OCI-LY7 (cell line): ENCODE measurements at regions not wholly inside any gene's neighbourhood (a gene's known extent, or its start where the extent isn't known, plus 50 kb on each side); places are given as distances from the start of the nearest gene placed in this dataset.

Experiments used
- BruUV-seq: library from RNA; stranded (reverse); fragments of 400-500 nt; replicated peaks from 2 replicates; lab custom pipeline; 2021; lab: Mats Ljungman, UMichigan
- CTCF ChIA-PET: fragments of 300-600 bp; sonication (Branson Sonifier 250); formaldehyde crosslinking; loops from one replicate; lab custom pipeline; 2022; ENCODE audit warnings: antibody characterized with exemption; ENCODE audit not compliant: unreplicated experiment; lab: Charles Lee
- POLR2A ChIA-PET: fragments of 300-600 bp; sonication (Branson Sonifier 250); formaldehyde crosslinking; loops from one replicate; lab custom pipeline; 2022; ENCODE audit warnings: antibody characterized with exemption; lab: Charles Lee
- DNase-seq: peaks from one replicate; pipeline ENCODE4 v3.0.0-alpha.2; 2015; ENCODE audit warnings: low spot score
- H2AFZ ChIP-seq: fragments of 200-600 bp; sonication (generic), shearing (Covaris generic); 2 replicates; pipeline ENCODE4 v1.6.1; 2014; ENCODE audit warnings: mild to moderate bottlenecking, antibody characterized with exemption, low read length, moderate library complexity
- H3K27ac ChIP-seq: fragments of 200-600 bp; sonication (generic); 2 replicates; pipeline ENCODE4 v1.5.1; 2014; ENCODE audit warnings: mixed run types, low read depth, mild to moderate bottlenecking, moderate library complexity, low read length, inconsistent platforms; ENCODE audit not compliant: poor library complexity, severe bottlenecking
- H3K36me3 ChIP-seq: fragments of 200-600 bp; sonication (generic); 2 replicates; pipeline ENCODE4 v1.6.1; 2014; ENCODE audit warnings: mild to moderate bottlenecking, antibody characterized with exemption, low read length, moderate library complexity, mixed read lengths; ENCODE audit not compliant: insufficient read depth
- H3K4me1 ChIP-seq: fragments of 200-600 bp; sonication (generic); 2 replicates; pipeline ENCODE4 v1.5.1; 2014; ENCODE audit warnings: mild to moderate bottlenecking, low read length; ENCODE audit not compliant: insufficient read depth, poor library complexity, severe bottlenecking
- H3K4me2 ChIP-seq: fragments of 200-600 bp; sonication (generic); 2 replicates; pipeline ENCODE4 v1.6.1; 2014; ENCODE audit warnings: mild to moderate bottlenecking, low read length
- H3K4me3 ChIP-seq: fragments of 200-600 bp; sonication (generic); 2 replicates; pipeline ENCODE4 v1.5.1; 2014; ENCODE audit warnings: mild to moderate bottlenecking, low read depth, low read length; ENCODE audit not compliant: poor library complexity, severe bottlenecking
- H3K79me2 ChIP-seq: fragments of 200-600 bp; sonication (generic); 2 replicates; pipeline ENCODE4 v1.6.1; 2016; ENCODE audit warnings: low read depth, mild to moderate bottlenecking, low read length, moderate library complexity, mixed read lengths; ENCODE audit not compliant: insufficient read depth
- H3K9me2 ChIP-seq: fragments of 200-600 bp; sonication (generic); 2 replicates; pipeline ENCODE4 v1.6.1; 2016; ENCODE audit warnings: mild to moderate bottlenecking, low read length, mixed read lengths; ENCODE audit not compliant: insufficient read depth
- H3K9me3 ChIP-seq: fragments of 200-600 bp; sonication (generic); 2 replicates; pipeline ENCODE4 v1.6.1; 2014; ENCODE audit warnings: mild to moderate bottlenecking, mixed run types, low read length, mixed read lengths
- H4K20me1 ChIP-seq: fragments of 200-600 bp; sonication (generic); 2 replicates; pipeline ENCODE4 v1.6.1; 2014; ENCODE audit warnings: mild to moderate bottlenecking, antibody characterized with exemption, low read length, moderate library complexity, mixed read lengths; ENCODE audit not compliant: insufficient read depth
- EZH2phosphoT487 ChIP-seq: fragments of 200-600 bp; sonication (generic); IDR thresholded peaks from 2 replicates; pipeline ENCODE4 v1.6.1; 2018; ENCODE audit warnings: low read depth, borderline replicate concordance, mild to moderate bottlenecking, mixed run types, antibody characterized with exemption, low read length, moderate library complexity, mixed read lengths
- intact Hi-C: fragments of 100-400 bp; cut with micrococcal nuclease; formaldehyde crosslinking; loops from one replicate; pipeline ENCODE4 v1.10.0; 2022; ENCODE audit not compliant: unreplicated experiment
- TF ChIP-seq, protein P1 (sequence below): fragments of 200-600 bp; sonication (generic); conservative IDR thresholded peaks from 2 replicates; pipeline ENCODE4 v1.5.1; 2014; ENCODE audit warnings: mild to moderate bottlenecking, antibody characterized with exemption, low read length, moderate library complexity, mixed read lengths

DNA sequence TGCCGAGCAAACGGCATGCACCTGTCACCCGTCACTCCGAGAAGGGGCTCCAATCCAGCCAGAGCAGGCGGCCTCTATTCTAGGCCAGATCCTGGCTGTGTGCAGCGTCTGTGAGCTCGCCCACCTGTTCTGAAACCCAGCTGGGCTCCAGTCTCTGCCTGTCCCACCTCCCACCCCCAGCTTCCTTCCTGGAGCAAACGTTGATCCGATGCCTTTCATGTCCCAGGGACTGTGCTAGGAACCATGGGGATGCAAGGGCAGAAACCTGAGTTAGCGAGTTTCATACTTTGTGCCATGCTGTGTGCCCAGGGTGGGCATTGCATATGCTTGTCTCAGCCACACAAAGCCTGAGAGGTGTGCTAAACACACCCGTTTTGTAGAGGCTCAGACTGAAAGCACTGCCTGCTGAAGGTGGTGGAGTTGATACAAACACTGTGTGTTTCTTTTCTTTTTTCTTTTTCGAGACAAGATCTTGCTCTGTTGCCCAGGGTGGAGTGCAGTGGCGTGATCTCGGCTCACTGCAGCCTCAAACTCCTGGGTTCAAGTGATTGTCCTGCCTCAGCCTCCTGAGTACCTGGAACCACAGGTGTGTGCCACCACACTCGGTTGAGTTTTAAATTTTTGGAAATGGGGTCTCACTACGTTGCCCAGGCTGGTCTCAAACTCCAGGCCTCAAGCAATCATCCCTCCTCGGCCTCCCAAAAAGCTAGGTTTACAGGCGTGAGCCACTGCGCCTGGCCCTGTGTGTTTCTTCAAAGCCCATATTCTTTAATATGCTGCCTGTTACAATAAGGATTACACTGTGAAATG, 84.1 kb upstream of the MED13L start:
- H3K4me1 ChIP-seq: peaks cover 19% of the 10 kb centered on the region
- no peaks in the 10 kb centered on the region for H4K20me1 ChIP-seq
- no peak for TF ChIP-seq EZH2phosphoT487
- TF ChIP-seq, protein P1, sequence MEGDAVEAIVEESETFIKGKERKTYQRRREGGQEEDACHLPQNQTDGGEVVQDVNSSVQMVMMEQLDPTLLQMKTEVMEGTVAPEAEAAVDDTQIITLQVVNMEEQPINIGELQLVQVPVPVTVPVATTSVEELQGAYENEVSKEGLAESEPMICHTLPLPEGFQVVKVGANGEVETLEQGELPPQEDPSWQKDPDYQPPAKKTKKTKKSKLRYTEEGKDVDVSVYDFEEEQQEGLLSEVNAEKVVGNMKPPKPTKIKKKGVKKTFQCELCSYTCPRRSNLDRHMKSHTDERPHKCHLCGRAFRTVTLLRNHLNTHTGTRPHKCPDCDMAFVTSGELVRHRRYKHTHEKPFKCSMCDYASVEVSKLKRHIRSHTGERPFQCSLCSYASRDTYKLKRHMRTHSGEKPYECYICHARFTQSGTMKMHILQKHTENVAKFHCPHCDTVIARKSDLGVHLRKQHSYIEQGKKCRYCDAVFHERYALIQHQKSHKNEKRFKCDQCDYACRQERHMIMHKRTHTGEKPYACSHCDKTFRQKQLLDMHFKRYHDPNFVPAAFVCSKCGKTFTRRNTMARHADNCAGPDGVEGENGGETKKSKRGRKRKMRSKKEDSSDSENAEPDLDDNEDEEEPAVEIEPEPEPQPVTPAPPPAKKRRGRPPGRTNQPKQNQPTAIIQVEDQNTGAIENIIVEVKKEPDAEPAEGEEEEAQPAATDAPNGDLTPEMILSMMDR: no peak
- H3K4me2 ChIP-seq: no peak overlapping the region; the same call in 1 of the 2 replicates
- no peaks in the 10 kb centered on the region for H3K9me3 ChIP-seq
- no peaks in the 10 kb centered on the region for H3K9me2 ChIP-seq
- peak; percentile 53 for DNase-seq
- H2AFZ ChIP-seq: no peak overlapping the region; the same call in 1 of the 2 replicates
- BruUV-seq: no TSS peak
- H3K4me3 ChIP-seq: no peak overlapping the region
- H3K79me2 ChIP-seq: no peaks in the 10 kb centered on the region
- no peak overlapping the region for H3K27ac ChIP-seq
- no peaks in the 10 kb centered on the region for H3K36me3 ChIP-seq
- ChIA-PET CTCF (no interaction called here), POLR2A (no interaction called here)
- intact Hi-C loops: no loop called here

DNA sequence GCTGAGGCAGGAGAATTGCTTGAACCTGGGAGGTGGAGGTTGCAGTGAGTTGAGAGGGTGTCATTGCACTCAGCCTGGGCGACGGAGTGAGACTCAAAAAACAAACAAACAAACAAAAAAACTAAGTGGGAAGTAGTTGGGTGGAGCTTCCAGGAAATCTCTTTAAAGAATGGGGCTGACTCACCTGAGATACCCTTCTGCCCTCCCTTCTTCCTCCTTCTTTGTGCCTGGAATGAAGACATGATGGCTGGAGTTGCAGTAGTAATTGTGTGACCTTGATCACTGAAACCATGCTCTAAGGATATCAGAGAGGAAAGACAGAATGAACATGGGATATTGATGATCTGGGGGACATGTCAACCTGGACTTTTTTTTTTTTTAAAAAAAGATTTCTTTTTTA, 87.6 kb upstream of the MED13L start:
- ChIA-PET POLR2A (interaction anchor here (0.7 kb wide), 1 partner anchor 13 kb away, joined by 3 read pairs; no protein-coding TSS in a partner anchor), CTCF (no interaction called here)
- Histone ChIP-seq H3K9me3 (no peaks in the 10 kb centered on the region), H3K79me2 (no peaks in the 10 kb centered on the region), H3K4me1 (peaks cover 6% of the 10 kb centered on the region), H3K4me2 (no peak overlapping the region), H3K4me3 (no peak overlapping the region), H3K9me2 (no peaks in the 10 kb centered on the region), H4K20me1 (no peaks in the 10 kb centered on the region), H3K27ac (no peak overlapping the region), H2AFZ (no peak overlapping the region), H3K36me3 (no peaks in the 10 kb centered on the region)
- no TSS peak for BruUV-seq
- TF ChIP-seq EZH2phosphoT487: no peak
- TF ChIP-seq, protein P1: no peak
- intact Hi-C loops: no loop called here
- no peak for DNase-seq
